ENCODE measurements at regions not wholly inside any gene's neighbourhood (a gene's known extent, or its start where the extent isn't known, plus 50 kb on each side); places are given as distances from the start of the nearest gene placed in this dataset.
"Not testable (repeated sequence)": the region's sequence is repeated elsewhere in the genome, so short reads cannot be mapped to it uniquely, and the experiment has no call there.

DNA sequence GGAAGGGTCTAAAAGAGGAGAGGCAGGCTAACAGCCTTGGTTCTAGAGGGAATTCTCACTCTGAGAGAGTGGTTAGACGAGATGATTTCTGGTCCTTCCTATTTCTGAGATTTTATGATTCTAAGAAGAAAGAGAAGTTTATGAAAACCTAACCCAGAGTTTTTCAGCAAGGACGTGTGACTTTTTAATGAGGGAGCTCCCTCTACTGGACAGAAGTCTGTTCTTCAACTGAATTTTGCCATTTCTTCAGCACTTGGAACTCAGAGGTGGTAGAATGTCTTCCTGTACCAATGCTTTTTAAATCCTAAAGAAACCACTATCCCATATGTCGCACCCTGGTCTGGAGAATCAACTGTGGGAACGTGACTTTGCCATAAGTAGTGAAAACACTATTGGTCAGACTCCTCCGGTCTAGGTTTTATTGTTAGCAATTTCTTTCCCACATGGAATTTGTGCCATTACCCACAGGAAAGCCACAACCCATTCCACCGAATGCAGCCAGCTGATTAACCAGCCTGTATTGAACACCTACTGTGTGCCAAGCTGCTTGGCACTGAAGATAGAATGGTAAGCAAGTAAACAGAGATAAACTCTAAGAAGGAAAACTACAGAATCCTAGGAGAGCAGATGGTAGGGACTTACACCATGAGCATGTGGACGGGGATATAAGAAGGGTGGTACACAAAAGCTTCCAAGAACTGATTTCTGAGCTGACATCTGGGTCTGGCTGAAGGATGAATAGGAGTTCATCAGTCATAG lies 199.5 kb upstream of the LMCD1 start:
- DNase-seq (ENCODE audit: low spot score) = no peak
- Mint-ChIP-seq H3K4me1 (ENCODE audit: low read depth) (no peaks in the 10 kb centered on the region), H3K27ac (no peak overlapping the region), H3K9me3 (no peaks in the 10 kb centered on the region), H3K27me3 (ENCODE audit: insufficient read depth) (no peaks in the 10 kb centered on the region), H3K4me3 (no peak overlapping the region), H3K36me3 (ENCODE audit: low read depth) (no peaks in the 10 kb centered on the region)
- intact Hi-C loops (cut with micrococcal nuclease) = no loop called here

GRCh38 chr3:8303466-8303865 lies 198.2 kb upstream of the LMCD1 start:
- no peaks in the 10 kb centered on the region for H3K9me3 Mint-ChIP-seq
- H3K36me3 Mint-ChIP-seq (ENCODE audit: low read depth) = no peaks in the 10 kb centered on the region
- intact Hi-C loops (cut with micrococcal nuclease) = no loop called here

DNA sequence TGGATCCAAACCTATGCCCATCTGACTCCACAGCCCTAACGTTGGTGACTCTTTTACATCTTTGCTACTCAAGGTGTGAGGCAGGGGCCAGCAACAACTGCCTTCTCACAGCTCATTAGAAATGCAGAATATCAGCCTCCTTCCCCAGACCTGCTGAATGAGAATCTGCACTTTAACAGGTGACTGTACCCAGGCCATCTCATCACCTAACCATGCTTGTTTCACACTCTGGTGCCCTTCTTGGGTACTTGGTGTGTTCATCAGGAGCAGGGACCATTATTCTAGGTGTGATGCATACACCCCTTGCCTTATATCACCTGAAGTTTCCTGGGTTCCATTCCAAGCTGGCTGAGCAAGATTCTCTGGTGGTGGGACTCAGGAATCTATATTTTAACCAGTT lies 196.3 kb upstream of the LMCD1 start:
- H3K4me1 Mint-ChIP-seq (ENCODE audit: low read depth) = no peaks in the 10 kb centered on the region
- H3K9me3 Mint-ChIP-seq = no peaks in the 10 kb centered on the region
- no peaks in the 10 kb centered on the region for H3K36me3 Mint-ChIP-seq (ENCODE audit: low read depth)
- no peak overlapping the region for H3K27ac Mint-ChIP-seq
- no peaks in the 10 kb centered on the region for H3K27me3 Mint-ChIP-seq (ENCODE audit: insufficient read depth)
- intact Hi-C loops (cut with micrococcal nuclease) = no loop called here
- no peak for DNase-seq (ENCODE audit: low spot score)
- H3K4me3 Mint-ChIP-seq = no peak overlapping the region

More at GRCh38 chr3:8303466-8303865, 198.2 kb upstream of the LMCD1 start:
- DNase-seq (ENCODE audit: low spot score) = no peak
- Mint-ChIP-seq H3K4me1 (ENCODE audit: low read depth) (no peaks in the 10 kb centered on the region), H3K4me3 (no peak overlapping the region), H3K27ac (no peak overlapping the region), H3K27me3 (ENCODE audit: insufficient read depth) (no peaks in the 10 kb centered on the region)

DNA sequence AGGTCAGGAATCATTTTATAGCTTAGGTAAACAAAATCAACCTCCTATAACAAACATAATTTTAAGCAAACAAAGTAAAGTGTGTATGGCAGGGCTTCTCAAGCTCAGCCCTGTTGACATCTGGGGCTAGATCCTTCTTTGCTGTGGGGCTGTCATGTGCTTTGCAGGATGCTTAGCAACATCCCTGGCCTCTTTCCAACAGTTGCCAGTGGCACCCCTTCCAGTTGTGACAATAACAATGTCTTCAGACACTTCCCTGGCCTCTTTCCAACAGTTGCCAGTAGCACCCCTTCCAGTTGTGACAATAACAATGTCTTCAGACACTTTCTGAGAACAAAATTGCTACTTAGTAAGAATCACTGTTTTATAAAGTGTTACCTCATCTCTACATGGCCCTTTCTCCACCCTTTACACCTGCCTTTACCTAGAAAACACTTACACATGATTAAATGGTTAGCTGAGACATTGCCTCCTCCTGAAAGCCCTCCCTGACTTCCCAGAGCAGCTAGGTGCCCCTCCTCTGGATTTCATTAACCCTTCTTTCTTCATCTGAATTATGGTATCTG lies 194.0 kb upstream of the LMCD1 start:
- Mint-ChIP-seq H3K4me3 (no peak overlapping the region), H3K27ac (no peak overlapping the region), H3K27me3 (ENCODE audit: insufficient read depth) (peaks cover 2% of the 10 kb centered on the region), H3K4me1 (ENCODE audit: low read depth) (no peaks in the 10 kb centered on the region), H3K9me3 (no peaks in the 10 kb centered on the region), H3K36me3 (ENCODE audit: low read depth) (no peaks in the 10 kb centered on the region)
- DNase-seq (ENCODE audit: low spot score) = no peak
- intact Hi-C loops (cut with micrococcal nuclease) = no loop called here

DNA sequence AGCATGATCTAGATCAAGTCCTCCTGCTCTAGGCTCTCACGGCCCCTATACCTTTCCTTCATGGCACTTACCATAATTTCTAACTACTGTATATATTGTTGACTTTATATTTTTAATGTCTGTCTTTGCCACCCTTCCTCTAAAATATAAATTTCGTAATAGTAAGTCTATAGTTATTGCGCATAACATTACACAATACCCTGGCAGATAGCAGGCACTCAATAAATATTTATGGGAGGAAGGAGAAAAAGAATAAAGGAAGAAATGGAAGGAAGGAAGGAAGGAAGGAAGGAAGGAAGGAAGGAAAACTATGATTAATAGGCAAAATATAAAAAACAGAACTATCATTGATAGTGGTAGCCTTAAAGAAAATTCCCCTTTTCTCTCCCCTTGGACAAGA lies 190.3 kb upstream of the LMCD1 start:
- Mint-ChIP-seq H3K27me3 (ENCODE audit: insufficient read depth) (peaks cover 4% of the 10 kb centered on the region), H3K36me3 (ENCODE audit: low read depth) (no peaks in the 10 kb centered on the region), H3K9me3 (no peaks in the 10 kb centered on the region), H3K4me3 (no peak overlapping the region), H3K4me1 (ENCODE audit: low read depth) (no peaks in the 10 kb centered on the region), H3K27ac (no peak overlapping the region)
- no peak for DNase-seq (ENCODE audit: low spot score)
- intact Hi-C loops (cut with micrococcal nuclease) = no loop called here

DNA sequence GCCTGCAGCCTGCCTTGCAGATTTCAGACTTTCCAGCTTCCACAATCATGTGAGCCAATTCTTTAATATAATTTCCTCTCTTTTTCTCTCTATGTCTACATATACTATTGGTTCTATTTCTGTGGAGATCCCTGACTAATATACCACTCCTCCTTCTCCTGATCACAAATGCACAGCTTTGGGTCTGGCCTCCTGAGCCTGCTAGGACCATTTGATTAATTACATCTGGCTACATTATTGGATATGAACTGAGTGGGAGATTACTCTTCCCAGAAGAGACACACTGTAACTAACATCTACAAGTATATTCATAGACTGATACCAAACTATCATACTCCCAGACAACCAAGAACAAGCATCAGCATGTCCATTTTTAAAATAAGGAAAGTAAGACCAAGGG lies 188.9 kb upstream of the LMCD1 start:
- intact Hi-C loops (cut with micrococcal nuclease) = no loop called here
- Mint-ChIP-seq H3K27ac (no peak overlapping the region), H3K27me3 (ENCODE audit: insufficient read depth) (peaks cover 5% of the 10 kb centered on the region), H3K4me3 (no peak overlapping the region), H3K36me3 (ENCODE audit: low read depth) (no peaks in the 10 kb centered on the region), H3K9me3 (no peaks in the 10 kb centered on the region), H3K4me1 (ENCODE audit: low read depth) (no peaks in the 10 kb centered on the region)
- DNase-seq (ENCODE audit: low spot score) = no peak

- Mint-ChIP-seq H3K9me3 (no peaks in the 10 kb centered on the region), H3K36me3 (ENCODE audit: low read depth) (no peaks in the 10 kb centered on the region), H3K4me1 (ENCODE audit: low read depth) (no peaks in the 10 kb centered on the region), H3K27me3 (ENCODE audit: insufficient read depth) (peaks cover 5% of the 10 kb centered on the region), H3K27ac (no peak overlapping the region), H3K4me3 (no peak overlapping the region)
- intact Hi-C loops (cut with micrococcal nuclease) = no loop called here
- no peak for DNase-seq (ENCODE audit: low spot score)
Observed at GRCh38 chr3:8313560-8314267, 187.9 kb upstream of the LMCD1 start.

GRCh38 chr3:8315526-8315925 lies 186.1 kb upstream of the LMCD1 start:
- H3K4me3 Mint-ChIP-seq; DNase-seq (ENCODE audit: low spot score); H3K4me1 Mint-ChIP-seq (ENCODE audit: low read depth); H3K27me3 Mint-ChIP-seq (ENCODE audit: insufficient read depth); H3K36me3 Mint-ChIP-seq (ENCODE audit: low read depth); intact Hi-C loops (cut with micrococcal nuclease); H3K9me3 Mint-ChIP-seq; H3K27ac Mint-ChIP-seq: not testable (repeated sequence)

- no peaks in the 10 kb centered on the region for H3K4me1 Mint-ChIP-seq (ENCODE audit: low read depth)
- H3K36me3 Mint-ChIP-seq (ENCODE audit: low read depth) = no peaks in the 10 kb centered on the region
- intact Hi-C loops (cut with micrococcal nuclease) = no loop called here
- DNase-seq (ENCODE audit: low spot score) = no peak
- H3K4me3 Mint-ChIP-seq = no peak overlapping the region
- peaks cover 3% of the 10 kb centered on the region for H3K27me3 Mint-ChIP-seq (ENCODE audit: insufficient read depth)
- H3K27ac Mint-ChIP-seq = no peak overlapping the region
- no peaks in the 10 kb centered on the region for H3K9me3 Mint-ChIP-seq
Observed at GRCh38 chr3:8317661-8318649, 183.7 kb upstream of the LMCD1 start.

DNA sequence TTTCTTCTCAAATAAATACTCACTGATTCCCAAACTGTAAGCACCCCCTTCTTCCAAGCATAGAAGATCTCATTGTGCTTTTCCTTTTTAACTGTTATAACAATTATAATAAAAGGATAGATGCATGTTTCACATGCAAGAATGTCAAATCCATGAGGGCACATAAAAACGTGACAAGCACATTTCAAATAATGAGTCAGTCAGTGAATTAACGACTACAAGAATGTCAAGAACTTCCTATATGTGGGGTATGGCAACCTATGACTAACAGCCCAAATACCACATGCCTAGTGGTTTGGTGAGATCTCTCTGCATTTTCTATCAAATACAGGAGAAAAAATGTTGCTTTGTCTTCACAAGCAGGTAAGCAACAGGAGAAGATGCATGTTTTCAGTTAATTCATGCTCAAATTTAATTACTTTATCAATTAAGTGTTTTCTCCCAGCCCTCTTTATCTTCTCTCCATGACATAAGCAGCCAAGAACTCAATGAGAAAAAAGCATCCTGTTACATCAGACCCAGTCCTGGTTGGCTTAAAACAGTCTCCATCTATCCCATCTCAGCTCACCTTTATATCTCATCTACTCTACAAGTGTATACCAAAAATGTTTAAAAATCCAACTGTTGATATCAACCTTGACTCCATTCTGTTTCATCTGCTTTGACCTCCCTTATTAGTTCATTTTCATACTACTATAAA lies 181.5 kb upstream of the LMCD1 start:
- Mint-ChIP-seq H3K4me3 (no peak overlapping the region), H3K27ac (no peak overlapping the region)
- DNase-seq (ENCODE audit: low spot score) = no peak

DNA sequence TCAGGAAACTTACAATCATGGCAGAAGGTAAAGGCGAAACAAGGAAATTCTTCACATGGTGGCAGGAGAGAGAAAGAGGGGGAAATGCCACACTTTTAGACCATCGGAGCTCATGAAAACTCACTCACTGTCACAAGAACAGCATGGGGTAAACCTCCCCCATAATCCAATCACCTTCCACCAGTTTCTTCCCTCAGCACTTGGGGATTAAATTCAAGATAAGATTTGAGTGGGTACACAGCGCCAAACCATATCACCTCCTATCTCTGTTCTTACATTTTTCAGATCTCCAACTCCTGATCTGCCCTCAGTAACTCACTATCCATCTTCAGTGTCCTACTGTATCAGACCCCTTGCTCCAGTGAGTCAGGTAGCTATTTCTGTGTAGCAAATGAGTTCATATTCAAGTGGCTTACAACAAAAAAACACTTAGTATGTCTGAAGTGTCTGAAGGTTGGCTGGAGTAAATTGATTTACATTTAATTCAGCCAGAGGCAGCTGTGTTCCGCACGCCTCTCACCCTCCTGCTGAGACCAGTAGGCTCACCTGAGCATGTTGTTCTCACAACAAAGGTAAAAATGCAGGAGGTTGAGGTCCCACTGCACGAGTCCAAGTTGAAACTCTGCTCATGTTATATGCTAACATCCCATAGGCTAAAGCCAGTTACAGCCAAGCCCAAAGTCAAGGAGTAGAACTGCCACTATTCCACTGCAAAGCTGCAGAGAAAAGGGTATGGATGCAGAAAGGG lies 180.7 kb upstream of the LMCD1 start:
- intact Hi-C loops (cut with micrococcal nuclease) = no loop called here
- Mint-ChIP-seq H3K36me3 (ENCODE audit: low read depth) (no peaks in the 10 kb centered on the region), H3K27ac (no peak overlapping the region)

More for the DNA sequence above, 181.5 kb upstream of the LMCD1 start:
- H3K36me3 Mint-ChIP-seq (ENCODE audit: low read depth) = no peaks in the 10 kb centered on the region
- no peaks in the 10 kb centered on the region for H3K9me3 Mint-ChIP-seq
- intact Hi-C loops (cut with micrococcal nuclease) = no loop called here
- H3K4me1 Mint-ChIP-seq (ENCODE audit: low read depth) = no peaks in the 10 kb centered on the region
- H3K27me3 Mint-ChIP-seq (ENCODE audit: insufficient read depth) = peaks cover 3% of the 10 kb centered on the region

GRCh38 chr3:8324747-8325146 lies 176.9 kb upstream of the LMCD1 start:
- Mint-ChIP-seq H3K4me1 (ENCODE audit: low read depth) (no peaks in the 10 kb centered on the region), H3K9me3 (no peaks in the 10 kb centered on the region), H3K4me3 (no peak overlapping the region)

More for the DNA sequence above, 180.7 kb upstream of the LMCD1 start:
- no peaks in the 10 kb centered on the region for H3K9me3 Mint-ChIP-seq
- DNase-seq (ENCODE audit: low spot score) = no peak
- H3K27me3 Mint-ChIP-seq (ENCODE audit: insufficient read depth) = peaks cover 3% of the 10 kb centered on the region
- H3K4me1 Mint-ChIP-seq (ENCODE audit: low read depth) = no peaks in the 10 kb centered on the region
- no peak overlapping the region for H3K4me3 Mint-ChIP-seq

More at GRCh38 chr3:8324747-8325146, 176.9 kb upstream of the LMCD1 start:
- peaks cover 2% of the 10 kb centered on the region for H3K27me3 Mint-ChIP-seq (ENCODE audit: insufficient read depth)
- intact Hi-C loops (cut with micrococcal nuclease) = no loop called here
- H3K36me3 Mint-ChIP-seq (ENCODE audit: low read depth) = no peaks in the 10 kb centered on the region
- H3K27ac Mint-ChIP-seq = no peak overlapping the region
- DNase-seq (ENCODE audit: low spot score) = peak; percentile 14

Measured in activated T-helper 1 cell treated with anti-CD3 and anti-CD28 coated beads, Interleukin-12 subunit alpha, Interleukin-12 subunit beta, Interleukin-2, Interleukin-4 antibody, amounts not matched to agents 30 ng/mL and 10 ng/mL and 1 ng/mL, durations not matched to agents 14 hours and 24 hours and 36 hours (primary cell).